SK-N-SH treated with all-trans-retinoic acid at 6 μM for 48 hours (cell line): ENCODE measurements at regions not wholly inside any gene's neighbourhood (a gene's known extent, or its start where the extent isn't known, plus 50 kb on each side); places are given as distances from the start of the nearest gene placed in this dataset.
"Not testable (repeated sequence)": the region's sequence is repeated elsewhere in the genome, so short reads cannot be mapped to it uniquely, and the experiment has no call there.

Experiments
- ATAC-seq: fragments of 200-7000 bp; cut with Tn5 transposase; 3 replicates; pipeline ENCODE4 v1.9.1; 2020; ENCODE audit warnings: mild to moderate bottlenecking, moderate library complexity
- ARNTL ChIP-seq: fragments of 450-650 bp; formaldehyde crosslinking; IDR thresholded peaks from 2 replicates; pipeline ENCODE4 v1.5.0; 2020; ENCODE audit warnings: low read depth, mild to moderate bottlenecking, moderate library complexity, borderline replicate concordance
- BACH2 ChIP-seq: fragments of 250-450 bp; sonication (Bioruptor Pico); IDR thresholded peaks from 2 replicates; pipeline ENCODE4 v1.9.0; 2021; ENCODE audit warnings: mild to moderate bottlenecking, borderline replicate concordance
- CSDC2 ChIP-seq: fragments of 250-450 bp; sonication (Bioruptor Pico); IDR thresholded peaks from 2 replicates; pipeline ENCODE4 v1.5.0; 2020; ENCODE audit warnings: mild to moderate bottlenecking, moderate library complexity
- CSRNP3 ChIP-seq: fragments of 250-450 bp; sonication (Bioruptor Pico); IDR thresholded peaks from 2 replicates; pipeline ENCODE4 v1.5.1; 2021; ENCODE audit warnings: mild to moderate bottlenecking, moderate library complexity
- ESRRG ChIP-seq: fragments of 250-450 bp; sonication (Bioruptor Pico); IDR thresholded peaks from 2 replicates; pipeline ENCODE4 v1.6.1; 2021; ENCODE audit warnings: mild to moderate bottlenecking
- GLIS3 ChIP-seq: fragments of 250-450 bp; sonication (Bioruptor Pico); IDR thresholded peaks from 2 replicates; pipeline ENCODE4 v1.5.0; 2020; ENCODE audit warnings: mild to moderate bottlenecking, moderate library complexity
- ISL1 ChIP-seq: fragments of 250-450 bp; sonication (Bioruptor Pico); IDR thresholded peaks from 2 replicates; pipeline ENCODE4 v2.1.2; 2022; ENCODE audit warnings: mild to moderate bottlenecking, moderate library complexity
- PATZ1 ChIP-seq: fragments of 250-450 bp; sonication (Bioruptor Pico); IDR thresholded peaks from 2 replicates; pipeline ENCODE4 v1.8.0; 2020; ENCODE audit warnings: mild to moderate bottlenecking, moderate library complexity, borderline replicate concordance
- POU6F1 ChIP-seq: fragments of 250-450 bp; sonication (Bioruptor Pico); IDR thresholded peaks from 2 replicates; pipeline ENCODE4 v1.8.0; 2021; ENCODE audit warnings: low read depth, mild to moderate bottlenecking, moderate library complexity, borderline replicate concordance
- PPARA ChIP-seq: fragments of 250-450 bp; sonication (Bioruptor Pico); IDR thresholded peaks from 2 replicates; pipeline ENCODE4 v1.5.0; 2020; ENCODE audit warnings: mild to moderate bottlenecking, borderline replicate concordance
- RARB ChIP-seq: fragments of 250-450 bp; sonication (Bioruptor Pico); IDR thresholded peaks from 2 replicates; pipeline ENCODE4 v1.8.0; 2021; ENCODE audit warnings: mild to moderate bottlenecking, moderate library complexity
- TOX ChIP-seq: fragments of 250-450 bp; sonication (Bioruptor Pico); IDR thresholded peaks from 2 replicates; pipeline ENCODE4 v1.8.0; 2021; ENCODE audit warnings: mild to moderate bottlenecking, moderate library complexity, borderline replicate concordance
- TSHZ2 ChIP-seq: fragments of 250-450 bp; sonication (Bioruptor Pico); IDR thresholded peaks from 2 replicates; pipeline ENCODE4 v1.5.0; 2020; ENCODE audit warnings: mild to moderate bottlenecking, moderate library complexity
- ZC3H10 ChIP-seq: fragments of 250-450 bp; sonication (Bioruptor Pico); IDR thresholded peaks from 2 replicates; pipeline ENCODE4 v1.5.1; 2021; ENCODE audit warnings: mild to moderate bottlenecking, moderate library complexity
- ZFP3 ChIP-seq: fragments of 250-450 bp; sonication (Bioruptor Pico); IDR thresholded peaks from 2 replicates; pipeline ENCODE4 v1.5.0; 2020; ENCODE audit warnings: mild to moderate bottlenecking, moderate library complexity
- ZFP30 ChIP-seq: fragments of 450-650 bp; formaldehyde crosslinking; IDR thresholded peaks from 2 replicates; pipeline ENCODE4 v1.5.0; 2022; ENCODE audit warnings: mild to moderate bottlenecking, moderate library complexity
- ZNF565 ChIP-seq: fragments of 450-650 bp; formaldehyde crosslinking; conservative IDR thresholded peaks from 2 replicates; pipeline ENCODE4 v1.5.0; 2020; ENCODE audit warnings: low read depth, mild to moderate bottlenecking, moderate library complexity
- ZNF70 ChIP-seq: fragments of 450-650 bp; formaldehyde crosslinking; IDR thresholded peaks from 2 replicates; pipeline ENCODE4 v1.5.0; 2020; ENCODE audit warnings: mild to moderate bottlenecking, moderate library complexity
- ZNF8 ChIP-seq: fragments of 450-650 bp; formaldehyde crosslinking; IDR thresholded peaks from 2 replicates; pipeline ENCODE4 v1.5.0; 2020; ENCODE audit warnings: mild to moderate bottlenecking, moderate library complexity

- TF ChIP-seq POU6F1 (no peak), TOX (CRISPR knock-in tag) (no peak), ARNTL (CRISPR knock-in tag) (no peak)
These were observed 1591.3 kb downstream of the EFNB2 start for GRCh38 chr13:104944176-104944575.

GRCh38 chr13:104943331-104943730 is 1592.1 kb downstream of the EFNB2 start:
- ATAC-seq: no peak
- TF ChIP-seq PATZ1 (CRISPR knock-in tag) (no peak), PPARA (CRISPR knock-in tag) (no peak), ZNF565 (no peak), POU6F1 (no peak), ESRRG (CRISPR knock-in tag) (no peak), ZFP3 (CRISPR knock-in tag) (no peak)

More at GRCh38 chr13:104944176-104944575, 1591.3 kb downstream of the EFNB2 start:
- no peak for ATAC-seq

GRCh38 chr13:104937881-104938280 is 1597.6 kb downstream of the EFNB2 start:
- no peak for ATAC-seq
- TF ChIP-seq ISL1 (CRISPR knock-in tag) (no peak), TSHZ2 (CRISPR knock-in tag) (no peak), POU6F1 (no peak), ZNF70 (no peak)

GRCh38 chr13:104936304-104936703 is 1599.2 kb downstream of the EFNB2 start:
- TF ChIP-seq ESRRG (CRISPR knock-in tag): no peak
- TF ChIP-seq ZNF8: no peak
- no peak for TF ChIP-seq ZFP30 (CRISPR knock-in tag)
- ATAC-seq: no peak

GRCh38 chr13:104920513-104920912 is 1614.9 kb downstream of the EFNB2 start:
- not testable (repeated sequence) for ATAC-seq

- TF ChIP-seq CSRNP3 (no peak), CSDC2 (CRISPR knock-in tag) (no peak), ZNF8 (no peak), ZNF565 (no peak), GLIS3 (CRISPR knock-in tag) (no peak), BACH2 (CRISPR knock-in tag) (no peak), RARB (CRISPR knock-in tag) (no peak), ARNTL (CRISPR knock-in tag) (no peak), ZC3H10 (no peak)
- ATAC-seq: no peak
These were observed 1615.4 kb downstream of the EFNB2 start for GRCh38 chr13:104920091-104920490.
